Upper lobe of left lung (tissue), 6 donors: ENCODE measurements at regions not wholly inside any gene's neighbourhood (a gene's known extent, or its start where the extent isn't known, plus 50 kb on each side); places are given as distances from the start of the nearest gene placed in this dataset.

Source experiments
- ATAC-seq, 2 donors: fragments of 200-7000 bp; cut with Tn5 transposase; one replicate each; pipeline ENCODE4 v1.9.1; 2022; ENCODE audit warnings: mild to moderate bottlenecking in 2 of 2, moderate library complexity in 2 of 2; ENCODE audit not compliant: low FRiP score in 2 of 2
- DNase-seq, 2 donors: peaks; one replicate each; pipeline ENCODE4 v3.0.0-alpha.2; 2019 to 2020
- H3K27ac ChIP-seq, 4 donors: fragments of 200-600 bp; sonication (generic); one replicate each; pipeline ENCODE4 v1.5.1; 2016 to 2019
- H3K27me3 ChIP-seq, 4 donors: fragments of 200-600 bp; sonication (generic); one replicate each; pipeline ENCODE4 v1.5.1; 2017 to 2019
- H3K36me3 ChIP-seq, 4 donors: fragments of 200-600 bp; sonication (generic); one replicate each; pipeline ENCODE4 v1.5.1; 2016 to 2019
- H3K4me1 ChIP-seq, 4 donors: fragments of 200-600 bp; sonication (generic); one replicate each; pipeline ENCODE4 v1.5.1; 2018 to 2019
- H3K4me3 ChIP-seq, 4 donors: fragments of 200-600 bp; sonication (generic); one replicate each; pipeline ENCODE4 v1.5.1; 2017 to 2019; ENCODE audit warnings: mild to moderate bottlenecking in 2 of 4, moderate library complexity in 1 of 4
- H3K9me3 ChIP-seq, 4 donors: fragments of 200-600 bp; sonication (generic); one replicate each; pipeline ENCODE4 v1.5.1; 2018 to 2019
- CTCF ChIP-seq, 6 experiments: fragments of 450-650 bp in 4 of 6; fragments of 200-600 bp in 2 of 6; sonication (generic) in 2 of 6; IDR thresholded peaks; one replicate each; pipeline ENCODE4 v1.5.1; 2016 to 2019; ENCODE audit warnings: antibody characterized with exemption in 6 of 6
- EP300 ChIP-seq, 4 donors: sonication (generic); formaldehyde crosslinking; IDR thresholded peaks; one replicate each; pipeline ENCODE4 v1.5.1; 2017; ENCODE audit warnings: antibody characterized with exemption in 4 of 4, control low read depth in 2 of 4
- POLR2A ChIP-seq, 4 donors: fragments of 450-650 bp; IDR thresholded peaks; one replicate each; pipeline ENCODE4 v1.5.1; 2016 to 2017; ENCODE audit warnings: antibody characterized with exemption in 4 of 4, mild to moderate bottlenecking in 2 of 4
- POLR2AphosphoS5 ChIP-seq, 2 donors: sonication (generic); formaldehyde crosslinking; IDR thresholded peaks; one replicate each; pipeline ENCODE4 v1.5.1; 2017; ENCODE audit warnings: antibody characterized with exemption in 2 of 2
- WGBS, 2 donors: methylation state at CpG; one replicate each; pipeline ENCODE4 v1.1.5; 2017 to 2018; 5-methylcytosine and 5-hydroxymethylcytosine counted together
- donor health status: DM: no; HTN: no; CAD: no; lungs with moderate emphysema.
- donor health status: DM: no; HTN: yes; CAD: no; lungs with severe emphysema.

GRCh38 chr7:26574476-26574875, 282.8 kb downstream of the SNX10 start:
- no peaks in the 10 kb centered on the region for H3K4me1 ChIP-seq
- no peak for TF ChIP-seq CTCF (IDR thresholded peaks at IDR 0.05)
- DNase-seq (no peak), ATAC-seq (no peak)
- H3K4me3 ChIP-seq, result no peak overlapping the region
- H3K9me3 ChIP-seq, result no peaks in the 10 kb centered on the region
- WGBS, 2 donors, result 76 to 86% methylated on average over 6 of the region's 6 CpGs
- H3K27ac ChIP-seq, result no peak overlapping the region
- H3K36me3 ChIP-seq, result no peaks in the 10 kb centered on the region
- no peaks in the 10 kb centered on the region for H3K27me3 ChIP-seq

GRCh38 chr7:26580064-26580591, 284.3 kb downstream of the SKAP2 start:
- TF ChIP-seq CTCF (IDR thresholded peaks at IDR 0.05), result no peak
- no peak for TF ChIP-seq POLR2A (IDR thresholded peaks at IDR 0.05)
- no peak for TF ChIP-seq EP300 (IDR thresholded peaks at IDR 0.05)
- no peak for TF ChIP-seq POLR2AphosphoS5 (IDR thresholded peaks at IDR 0.05)
- no peaks in the 10 kb centered on the region for H3K27me3 ChIP-seq
- no peaks in the 10 kb centered on the region for H3K4me1 ChIP-seq
- WGBS, 2 donors, result 89 to 93% methylated on average over 4 of the region's 4 CpGs
- no peak for DNase-seq
- H3K4me3 ChIP-seq, result no peak overlapping the region
- no peak for ATAC-seq
- H3K27ac ChIP-seq, result no peak overlapping the region
- H3K9me3 ChIP-seq, result no peaks in the 10 kb centered on the region
- no peaks in the 10 kb centered on the region for H3K36me3 ChIP-seq

DNA sequence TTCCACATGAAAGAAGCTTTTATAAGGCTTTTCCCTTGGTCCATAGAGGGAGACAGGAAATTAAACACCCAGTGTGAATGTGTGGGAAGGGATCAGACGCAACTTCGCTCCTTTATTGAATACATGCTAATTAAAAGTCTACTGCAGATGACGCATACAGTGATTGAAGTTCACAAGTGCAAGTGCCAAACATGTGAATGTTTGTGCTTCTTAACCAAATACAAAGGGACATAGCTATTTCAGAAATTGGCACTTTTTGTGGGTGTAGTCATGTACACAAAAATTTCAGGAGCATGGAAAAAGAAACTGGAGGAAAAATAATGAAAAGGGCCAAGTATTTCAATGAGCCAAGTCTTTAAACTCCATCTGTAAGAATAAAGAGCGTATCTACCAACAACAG, 283.7 kb downstream of the SKAP2 start:
- 84 to 98% methylated on average over 4 of the region's 4 CpGs for WGBS, 2 donors
- no peak for ATAC-seq

GRCh38 chr7:26583094-26583648, 281.2 kb downstream of the SKAP2 start:
- TF ChIP-seq POLR2A (IDR thresholded peaks at IDR 0.05) (no peak), EP300 (IDR thresholded peaks at IDR 0.05) (no peak), CTCF (IDR thresholded peaks at IDR 0.05) (no peak), POLR2AphosphoS5 (IDR thresholded peaks at IDR 0.05) (no peak)
- no peak overlapping the region for H3K4me3 ChIP-seq
- H3K27ac ChIP-seq, result no peak overlapping the region
- 81 to 95% methylated on average over 4 of the region's 4 CpGs for WGBS, 2 donors
- no peaks in the 10 kb centered on the region for H3K9me3 ChIP-seq
- ATAC-seq (no peak), DNase-seq (no peak)
- no peaks in the 10 kb centered on the region for H3K36me3 ChIP-seq
- no peaks in the 10 kb centered on the region for H3K27me3 ChIP-seq
- H3K4me1 ChIP-seq, result no peaks in the 10 kb centered on the region

More for the DNA sequence above, 283.7 kb downstream of the SKAP2 start:
- no peak overlapping the region for H3K4me3 ChIP-seq
- TF ChIP-seq POLR2AphosphoS5 (IDR thresholded peaks at IDR 0.05) (no peak), EP300 (IDR thresholded peaks at IDR 0.05) (no peak), CTCF (IDR thresholded peaks at IDR 0.05) (no peak), POLR2A (IDR thresholded peaks at IDR 0.05) (no peak)
- no peaks in the 10 kb centered on the region for H3K4me1 ChIP-seq
- no peak for DNase-seq
- H3K36me3 ChIP-seq, result no peaks in the 10 kb centered on the region
- H3K27ac ChIP-seq, result no peak overlapping the region
- H3K9me3 ChIP-seq, result no peaks in the 10 kb centered on the region
- no peaks in the 10 kb centered on the region for H3K27me3 ChIP-seq

- H3K36me3 ChIP-seq, result no peaks in the 10 kb centered on the region
These were observed 280.1 kb downstream of the SKAP2 start for GRCh38 chr7:26584326-26584725.

More at GRCh38 chr7:26584326-26584725, 280.1 kb downstream of the SKAP2 start:
- ATAC-seq (no peak), DNase-seq (no peak)
- H3K27ac ChIP-seq, result no peak overlapping the region
- H3K27me3 ChIP-seq, result no peaks in the 10 kb centered on the region
- no peaks in the 10 kb centered on the region for H3K4me1 ChIP-seq
- 63 to 83% methylated on average over 2 of the region's 2 CpGs for WGBS, 2 donors
- no peaks in the 10 kb centered on the region for H3K9me3 ChIP-seq
- TF ChIP-seq POLR2A (IDR thresholded peaks at IDR 0.05), result no peak
- no peak for TF ChIP-seq CTCF (IDR thresholded peaks at IDR 0.05)
- no peak for TF ChIP-seq POLR2AphosphoS5 (IDR thresholded peaks at IDR 0.05)
- TF ChIP-seq EP300 (IDR thresholded peaks at IDR 0.05), result no peak
- H3K4me3 ChIP-seq, result no peak overlapping the region
